ACC112 (cell line): ENCODE measurements at regions not wholly inside any gene's neighbourhood (a gene's known extent, or its start where the extent isn't known, plus 50 kb on each side); places are given as distances from the start of the nearest gene placed in this dataset.

Experiments
- H2AFZ ChIP-seq: fragments of 200-600 bp; sonication (generic); one replicate; pipeline ENCODE4 v1.6.0; 2017; ENCODE audit warnings: antibody characterized with exemption, low read length; ENCODE audit not compliant: unreplicated experiment
- H3K27ac ChIP-seq: fragments of 200-600 bp; sonication (generic); 2 replicates; pipeline ENCODE4 v1.5.1; 2014; ENCODE audit warnings: low read depth, mild to moderate bottlenecking, antibody characterized with exemption, low read length, moderate library complexity
- H3K27me3 ChIP-seq: fragments of 200-600 bp; sonication (generic); 2 replicates; pipeline ENCODE4 v1.6.1; 2014; ENCODE audit warnings: mild to moderate bottlenecking, antibody characterized with exemption, low read length, moderate library complexity, mixed read lengths; ENCODE audit not compliant: insufficient read depth
- H3K36me3 ChIP-seq: fragments of 200-600 bp; sonication (generic); 2 replicates; pipeline ENCODE4 v1.6.1; 2016; ENCODE audit warnings: mild to moderate bottlenecking, antibody characterized with exemption, low read length, moderate library complexity, mixed read lengths; ENCODE audit not compliant: insufficient read depth
- H3K4me1 ChIP-seq: fragments of 200-600 bp; sonication (generic); one replicate; pipeline ENCODE4 v1.6.1; 2016; ENCODE audit warnings: low read length, mixed read lengths; ENCODE audit not compliant: insufficient read depth, unreplicated experiment, control insufficient read depth
- H3K4me3 ChIP-seq: fragments of 200-600 bp; sonication (generic); 2 replicates; pipeline ENCODE4 v1.5.1; 2014; ENCODE audit warnings: mild to moderate bottlenecking, low read depth, low read length
- H3K79me2 ChIP-seq: fragments of 200-600 bp; sonication (generic); one replicate; pipeline ENCODE4 v1.6.0; 2016; ENCODE audit warnings: low read length; ENCODE audit not compliant: control insufficient read depth, unreplicated experiment, insufficient read depth

DNA sequence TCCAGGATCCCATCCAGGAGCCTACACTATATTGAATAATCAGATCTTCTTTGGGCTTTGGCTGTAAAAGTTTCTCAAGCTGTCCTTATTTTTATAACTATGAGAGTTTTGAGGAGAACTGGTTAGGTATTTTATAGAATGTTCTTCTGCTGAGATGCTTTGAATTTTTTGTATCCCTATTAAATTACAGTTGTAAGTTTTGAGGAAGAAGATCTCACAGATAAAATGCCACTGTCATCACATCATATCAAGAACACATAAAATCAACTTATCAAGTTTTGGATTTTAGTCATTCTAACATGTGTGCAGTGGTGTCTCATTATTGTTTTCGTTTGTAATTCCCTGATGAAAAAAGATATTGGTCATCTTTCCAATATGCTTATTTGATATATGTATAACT is 260.2 kb upstream of the COL3A1 start:
- no peaks in the 10 kb centered on the region for H3K79me2 ChIP-seq
- H3K36me3 ChIP-seq, result no peaks in the 10 kb centered on the region
- H3K4me3 ChIP-seq, result no peak overlapping the region
- no peak overlapping the region for H2AFZ ChIP-seq
- no peaks in the 10 kb centered on the region for H3K27me3 ChIP-seq
- no peak overlapping the region for H3K27ac ChIP-seq
- no peaks in the 10 kb centered on the region for H3K4me1 ChIP-seq

DNA sequence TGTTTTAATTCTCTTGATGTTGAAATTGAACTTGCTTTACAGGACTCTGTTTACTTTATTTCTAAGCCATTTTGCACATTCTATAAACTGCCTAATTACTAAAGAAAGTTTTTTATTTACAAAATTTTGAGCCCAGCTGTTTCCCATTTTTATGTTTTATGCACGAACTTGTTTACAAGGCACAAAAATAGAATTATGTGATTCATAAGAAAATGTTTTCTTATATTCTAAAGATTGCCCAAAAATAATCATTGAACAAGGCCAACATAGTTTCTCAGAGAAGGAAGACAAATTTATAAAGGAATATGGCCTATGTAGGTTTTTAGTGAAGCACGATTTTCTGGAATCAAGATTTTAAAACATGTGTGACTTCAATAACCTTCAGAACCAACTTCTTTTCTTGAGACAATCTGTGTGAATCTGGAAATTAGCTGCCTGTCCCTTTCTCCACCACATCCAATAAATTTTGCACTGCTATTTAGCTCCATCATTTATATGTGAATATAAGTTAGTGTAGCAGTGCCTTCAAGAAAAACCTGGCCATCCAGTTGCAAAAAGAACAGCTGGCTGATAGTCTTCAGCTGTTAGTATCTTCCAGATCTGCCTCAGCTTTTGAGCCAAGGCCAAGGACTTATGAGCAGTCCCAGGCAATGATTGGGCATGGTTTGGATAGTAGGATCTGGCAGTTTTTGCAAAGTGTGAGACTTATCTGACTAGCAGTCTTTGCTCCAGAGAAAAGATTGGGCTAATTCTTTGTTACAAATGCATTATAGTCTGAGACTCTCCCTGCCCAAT is 253.2 kb upstream of the COL3A1 start:
- Histone ChIP-seq H3K4me1 (peaks cover 3% of the 10 kb centered on the region), H2AFZ (no peak overlapping the region), H3K27me3 (no peaks in the 10 kb centered on the region), H3K79me2 (no peaks in the 10 kb centered on the region), H3K27ac (no peak overlapping the region), H3K36me3 (no peaks in the 10 kb centered on the region), H3K4me3 (no peak overlapping the region)

DNA sequence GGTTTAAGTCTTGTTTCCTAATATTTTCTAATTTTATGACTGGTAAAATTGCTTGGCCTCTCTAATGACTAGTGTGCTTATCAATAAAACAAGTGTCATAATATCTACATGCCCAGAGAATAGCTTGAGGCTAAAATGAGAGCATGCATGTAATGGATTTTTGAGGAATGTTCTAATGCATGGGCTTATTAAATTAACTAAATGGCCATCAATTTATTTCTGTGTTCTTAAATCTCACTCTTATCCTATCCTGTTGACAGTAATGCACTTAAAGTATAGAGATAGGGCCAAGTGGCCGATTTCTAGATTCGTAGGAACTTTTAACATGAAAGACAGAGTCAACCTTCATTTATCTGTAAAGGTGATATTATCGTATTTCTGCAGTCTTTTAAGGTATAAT is 252.4 kb upstream of the COL3A1 start:
- Histone ChIP-seq H3K36me3 (no peaks in the 10 kb centered on the region), H3K4me3 (no peak overlapping the region), H2AFZ (no peak overlapping the region), H3K27ac (no peak overlapping the region), H3K27me3 (no peaks in the 10 kb centered on the region), H3K4me1 (peaks cover 9% of the 10 kb centered on the region), H3K79me2 (no peaks in the 10 kb centered on the region)

DNA sequence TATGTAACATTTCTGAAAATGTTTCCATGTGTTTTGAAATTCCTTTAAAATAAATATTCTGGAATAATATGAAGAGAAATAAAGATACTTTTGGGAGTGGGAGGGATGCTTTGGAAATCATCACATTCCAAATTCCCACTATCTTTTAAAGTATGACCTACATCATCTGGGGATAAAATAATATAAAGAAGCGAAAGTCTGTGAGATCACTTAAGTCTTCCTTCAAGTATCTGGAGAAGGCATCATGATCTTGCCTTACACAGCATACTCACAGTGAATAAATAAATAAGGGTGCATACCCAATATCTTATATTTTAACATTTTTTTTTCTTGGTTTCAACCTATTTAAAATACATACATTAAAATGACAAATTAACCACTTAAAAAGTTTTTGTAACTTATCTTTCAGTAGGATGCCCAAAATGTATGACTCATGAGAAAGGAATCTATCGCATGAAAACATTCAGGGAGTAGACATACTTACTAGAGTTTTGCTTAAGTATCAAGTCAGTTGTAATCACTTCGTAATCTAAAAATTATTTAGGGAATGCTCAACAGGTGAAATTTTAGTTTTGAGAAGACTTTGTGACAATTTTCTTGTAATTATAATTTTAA is 248.3 kb upstream of the COL3A1 start:
- no peaks in the 10 kb centered on the region for H3K27me3 ChIP-seq
- H3K4me1 ChIP-seq, result peaks cover 9% of the 10 kb centered on the region
- no peak overlapping the region for H2AFZ ChIP-seq
- no peak overlapping the region for H3K27ac ChIP-seq
- H3K4me3 ChIP-seq, result no peak overlapping the region
- H3K79me2 ChIP-seq, result no peaks in the 10 kb centered on the region
- no peaks in the 10 kb centered on the region for H3K36me3 ChIP-seq

DNA sequence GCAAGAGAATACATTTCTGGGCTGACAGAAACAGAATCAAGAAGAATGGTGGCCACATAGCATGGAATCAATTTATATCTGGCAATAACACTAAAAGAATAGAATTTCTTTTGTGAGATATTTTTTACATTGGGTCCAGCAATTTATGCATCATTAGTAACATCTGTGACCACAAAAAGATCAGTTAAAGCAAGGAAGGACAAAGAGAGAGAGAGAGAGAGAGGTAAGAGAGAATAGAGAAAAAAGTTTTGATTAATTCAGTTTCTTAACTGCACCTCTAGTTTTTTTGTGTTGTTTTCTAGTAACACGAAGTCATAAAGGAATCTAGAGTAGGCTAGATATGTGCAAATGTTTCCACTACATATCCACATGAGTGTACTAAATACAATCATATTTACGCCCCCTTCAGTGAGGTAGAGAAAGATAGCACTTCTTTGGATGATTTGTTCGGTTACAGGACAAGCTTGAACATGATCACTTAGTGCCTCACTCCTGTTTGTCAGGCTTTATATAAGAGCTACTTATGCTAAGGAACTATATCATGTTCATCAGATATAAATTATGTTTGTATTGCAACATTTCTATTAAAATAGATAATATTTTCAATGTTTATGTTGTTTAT is 247.4 kb upstream of the COL3A1 start:
- H3K4me1 ChIP-seq, result peaks cover 9% of the 10 kb centered on the region
- no peaks in the 10 kb centered on the region for H3K27me3 ChIP-seq
- H2AFZ ChIP-seq, result no peak overlapping the region
- H3K27ac ChIP-seq, result no peak overlapping the region
- no peaks in the 10 kb centered on the region for H3K79me2 ChIP-seq
- H3K36me3 ChIP-seq, result no peaks in the 10 kb centered on the region
- H3K4me3 ChIP-seq, result no peak overlapping the region

DNA sequence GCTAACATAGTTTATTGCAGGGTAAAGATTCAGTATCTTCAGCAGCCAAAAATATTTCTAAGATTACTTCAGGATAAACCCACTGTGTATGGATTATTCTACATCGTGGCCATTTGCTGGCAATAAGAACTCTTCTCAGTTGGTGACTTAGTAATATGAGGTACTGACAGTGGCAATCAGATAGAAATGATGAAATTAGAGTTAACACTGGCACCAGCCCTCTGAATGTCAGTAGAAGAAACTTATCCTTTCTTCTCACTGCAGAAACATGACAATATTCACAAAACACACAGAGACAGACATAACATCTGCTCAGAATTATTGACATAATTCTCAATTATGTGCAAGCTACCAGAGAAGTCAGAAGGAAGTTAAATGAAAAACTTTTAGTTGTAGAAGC is 246.3 kb upstream of the COL3A1 start:
- Histone ChIP-seq H3K36me3 (no peaks in the 10 kb centered on the region), H2AFZ (no peak overlapping the region)

DNA sequence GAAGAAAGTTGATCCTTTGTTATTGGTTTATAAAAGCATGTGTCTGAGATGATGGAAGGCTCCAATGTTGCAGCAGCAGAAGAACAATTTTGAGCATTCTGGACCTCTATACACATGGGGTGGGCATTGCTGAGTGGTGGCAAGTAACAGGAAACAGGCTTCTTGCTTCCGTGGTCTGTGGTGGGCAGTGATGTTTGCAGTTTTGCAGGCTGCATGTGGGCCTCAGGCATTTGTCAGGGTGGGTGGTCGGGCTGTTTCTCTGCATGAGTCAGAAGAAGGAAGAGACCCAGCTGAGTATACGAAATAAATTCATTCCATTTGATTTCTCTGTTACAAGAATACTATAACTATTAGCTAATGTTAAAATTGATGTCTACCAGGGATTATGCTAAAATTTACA is 239.5 kb upstream of the COL3A1 start:
- Histone ChIP-seq H3K4me1 (no peaks in the 10 kb centered on the region), H3K27ac (no peak overlapping the region), H3K79me2 (no peaks in the 10 kb centered on the region), H2AFZ (no peak overlapping the region), H3K27me3 (no peaks in the 10 kb centered on the region), H3K4me3 (no peak overlapping the region), H3K36me3 (no peaks in the 10 kb centered on the region)

More for the DNA sequence above, 246.3 kb upstream of the COL3A1 start:
- Histone ChIP-seq H3K27me3 (no peaks in the 10 kb centered on the region), H3K27ac (no peak overlapping the region), H3K4me1 (peaks cover 9% of the 10 kb centered on the region), H3K79me2 (no peaks in the 10 kb centered on the region), H3K4me3 (no peak overlapping the region)

DNA sequence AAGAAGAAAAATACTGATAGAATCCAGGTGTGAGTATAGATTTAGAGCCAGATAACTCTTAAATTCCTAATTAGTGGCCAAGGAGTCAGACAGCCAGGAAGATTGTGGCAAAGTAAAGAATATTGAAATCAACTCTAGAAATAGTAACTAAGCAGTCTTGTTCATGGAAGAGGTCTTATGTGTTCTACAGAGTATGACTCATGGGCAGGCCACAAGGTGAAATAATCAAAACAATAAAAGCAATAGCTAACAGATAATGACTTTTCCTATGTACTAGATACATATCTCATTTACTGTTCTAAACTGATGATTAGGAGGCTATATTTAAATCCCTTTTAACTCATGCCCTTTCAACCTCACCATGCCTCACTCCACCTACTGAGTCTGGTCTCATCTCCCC is 227.4 kb upstream of the COL3A1 start:
- Histone ChIP-seq H3K36me3 (no peaks in the 10 kb centered on the region), H3K27me3 (no peaks in the 10 kb centered on the region), H3K4me3 (no peak overlapping the region), H2AFZ (no peak overlapping the region), H3K27ac (no peak overlapping the region), H3K79me2 (no peaks in the 10 kb centered on the region), H3K4me1 (peaks cover 6% of the 10 kb centered on the region)

DNA sequence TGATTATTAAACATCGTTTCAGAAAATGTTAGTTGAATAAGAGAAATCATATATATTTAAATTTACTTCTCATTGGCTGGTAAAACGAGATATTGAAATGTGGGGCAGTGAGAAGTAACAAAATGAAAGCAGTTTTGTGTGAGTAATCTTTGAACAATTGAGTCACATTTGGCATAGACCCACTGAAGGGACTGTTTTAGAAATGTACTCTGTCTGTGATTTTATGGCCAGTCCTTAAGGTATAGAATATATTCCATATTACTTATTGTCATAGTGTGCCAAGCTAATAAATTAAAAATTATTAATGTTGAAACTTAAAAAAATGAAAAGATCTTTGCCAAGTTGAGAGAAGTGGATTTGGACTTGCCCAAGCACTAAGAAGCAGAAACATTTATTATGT is 222.4 kb upstream of the COL3A1 start:
- H3K27me3 ChIP-seq, result no peaks in the 10 kb centered on the region
- no peak overlapping the region for H2AFZ ChIP-seq
- no peaks in the 10 kb centered on the region for H3K36me3 ChIP-seq
- no peaks in the 10 kb centered on the region for H3K79me2 ChIP-seq
- no peak overlapping the region for H3K27ac ChIP-seq
- H3K4me1 ChIP-seq, result peaks cover 2% of the 10 kb centered on the region
- H3K4me3 ChIP-seq, result no peak overlapping the region

DNA sequence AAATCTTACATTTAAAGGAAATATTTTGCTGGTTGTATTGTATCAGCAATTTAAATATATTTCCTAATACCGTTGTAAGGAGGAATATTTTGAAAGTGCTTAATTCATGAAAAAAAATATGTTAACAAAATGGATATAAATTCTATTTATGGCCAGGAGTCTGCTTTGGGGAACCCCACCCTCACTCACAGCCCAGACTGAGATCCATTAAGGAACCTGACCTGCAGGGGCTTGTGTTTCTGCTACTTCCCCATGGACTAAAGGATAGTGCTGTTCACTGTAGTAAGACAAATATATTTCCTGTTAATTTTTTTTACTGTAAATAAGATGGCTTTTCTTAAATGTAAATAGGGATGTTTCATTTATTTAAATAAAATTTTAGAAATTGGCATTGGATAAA is 221.9 kb upstream of the COL3A1 start:
- no peaks in the 10 kb centered on the region for H3K79me2 ChIP-seq
- H3K27me3 ChIP-seq, result no peaks in the 10 kb centered on the region
- no peak overlapping the region for H3K27ac ChIP-seq
- H3K4me3 ChIP-seq, result no peak overlapping the region
- no peak overlapping the region for H2AFZ ChIP-seq
- no peaks in the 10 kb centered on the region for H3K4me1 ChIP-seq
- H3K36me3 ChIP-seq, result no peaks in the 10 kb centered on the region

DNA sequence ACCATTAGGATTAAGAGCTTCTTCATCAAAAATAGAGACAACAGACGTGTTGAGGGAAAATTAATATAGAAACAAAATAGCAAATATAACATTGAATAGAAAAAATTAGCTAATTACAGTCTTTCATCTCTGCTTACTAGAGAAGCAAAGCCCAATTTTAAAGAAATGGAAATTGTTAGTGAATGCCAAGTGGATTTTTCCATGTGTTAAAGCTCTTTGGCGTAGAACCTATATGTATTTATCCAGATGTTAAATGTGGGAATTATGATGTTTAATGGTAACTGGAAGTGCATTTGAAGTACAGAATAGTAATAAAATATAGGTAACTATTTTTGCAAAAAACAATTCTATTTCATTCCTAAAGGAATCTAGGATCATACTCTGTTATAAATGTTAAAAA is 212.0 kb upstream of the COL3A1 start:
- Histone ChIP-seq H3K36me3 (no peaks in the 10 kb centered on the region; the same call in 1 of the 2 replicates), H3K27ac (no peak overlapping the region), H3K4me3 (no peak overlapping the region), H3K27me3 (no peaks in the 10 kb centered on the region), H2AFZ (no peak overlapping the region), H3K79me2 (no peaks in the 10 kb centered on the region), H3K4me1 (peaks cover 17% of the 10 kb centered on the region)
